Upper lobe of right lung (tissue), 1 donor: ENCODE measurements at regions not wholly inside any gene's neighbourhood (a gene's known extent, or its start where the extent isn't known, plus 50 kb on each side); places are given as distances from the start of the nearest gene placed in this dataset.

Experiments
- ATAC-seq: fragments of 200-7000 bp; cut with Tn5 transposase; one replicate; pipeline ENCODE4 v1.9.1; 2020; ENCODE audit warnings: mild to moderate bottlenecking, moderate library complexity
- DNase-seq: peaks from one replicate; pipeline ENCODE4 v3.0.0-alpha.2; 2020
- H3K27ac ChIP-seq: fragments of 200-600 bp; one replicate; pipeline ENCODE4 v1.8.0; 2022
- H3K27me3 ChIP-seq: fragments of 200-600 bp; one replicate; pipeline ENCODE4 v1.8.0; 2022; ENCODE audit warnings: mild to moderate bottlenecking
- H3K36me3 ChIP-seq: fragments of 200-600 bp; one replicate; pipeline ENCODE4 v1.8.0; 2022
- H3K4me1 ChIP-seq: fragments of 200-600 bp; one replicate; pipeline ENCODE4 v1.8.0; 2022
- H3K4me3 ChIP-seq: fragments of 200-600 bp; one replicate; pipeline ENCODE4 v1.8.0; 2022; ENCODE audit warnings: mild to moderate bottlenecking
- H3K9me3 ChIP-seq: fragments of 200-600 bp; one replicate; pipeline ENCODE4 v1.8.0; 2022
- intact Hi-C: fragments of 100-400 bp; cut with DNase I; formaldehyde crosslinking; loops from one replicate; pipeline ENCODE4 v1.11.0; 2022
- TF ChIP-seq, protein P1 (sequence below): fragments of 200-600 bp; IDR thresholded peaks from one replicate; pipeline ENCODE4 v1.8.0; 2022; ENCODE audit warnings: antibody characterized with exemption
- donor health status: DM: no; HTN: yes; CAD: no; lungs with severe emphysema.

- Histone ChIP-seq H3K27me3 (peaks cover 10% of the 10 kb centered on the region), H3K9me3 (no peaks in the 10 kb centered on the region), H3K4me3 (no peak overlapping the region), H3K36me3 (no peaks in the 10 kb centered on the region), H3K4me1 (no peaks in the 10 kb centered on the region), H3K27ac (no peak overlapping the region)
- DNase-seq (peak; percentile 48), ATAC-seq (no peak)
- TF ChIP-seq, protein P1, sequence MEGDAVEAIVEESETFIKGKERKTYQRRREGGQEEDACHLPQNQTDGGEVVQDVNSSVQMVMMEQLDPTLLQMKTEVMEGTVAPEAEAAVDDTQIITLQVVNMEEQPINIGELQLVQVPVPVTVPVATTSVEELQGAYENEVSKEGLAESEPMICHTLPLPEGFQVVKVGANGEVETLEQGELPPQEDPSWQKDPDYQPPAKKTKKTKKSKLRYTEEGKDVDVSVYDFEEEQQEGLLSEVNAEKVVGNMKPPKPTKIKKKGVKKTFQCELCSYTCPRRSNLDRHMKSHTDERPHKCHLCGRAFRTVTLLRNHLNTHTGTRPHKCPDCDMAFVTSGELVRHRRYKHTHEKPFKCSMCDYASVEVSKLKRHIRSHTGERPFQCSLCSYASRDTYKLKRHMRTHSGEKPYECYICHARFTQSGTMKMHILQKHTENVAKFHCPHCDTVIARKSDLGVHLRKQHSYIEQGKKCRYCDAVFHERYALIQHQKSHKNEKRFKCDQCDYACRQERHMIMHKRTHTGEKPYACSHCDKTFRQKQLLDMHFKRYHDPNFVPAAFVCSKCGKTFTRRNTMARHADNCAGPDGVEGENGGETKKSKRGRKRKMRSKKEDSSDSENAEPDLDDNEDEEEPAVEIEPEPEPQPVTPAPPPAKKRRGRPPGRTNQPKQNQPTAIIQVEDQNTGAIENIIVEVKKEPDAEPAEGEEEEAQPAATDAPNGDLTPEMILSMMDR = no peak
- intact Hi-C loops = no loop called here
These were observed 860.8 kb downstream of the TBC1D22A start for GRCh38 chr22:47623066-47623762.

DNA sequence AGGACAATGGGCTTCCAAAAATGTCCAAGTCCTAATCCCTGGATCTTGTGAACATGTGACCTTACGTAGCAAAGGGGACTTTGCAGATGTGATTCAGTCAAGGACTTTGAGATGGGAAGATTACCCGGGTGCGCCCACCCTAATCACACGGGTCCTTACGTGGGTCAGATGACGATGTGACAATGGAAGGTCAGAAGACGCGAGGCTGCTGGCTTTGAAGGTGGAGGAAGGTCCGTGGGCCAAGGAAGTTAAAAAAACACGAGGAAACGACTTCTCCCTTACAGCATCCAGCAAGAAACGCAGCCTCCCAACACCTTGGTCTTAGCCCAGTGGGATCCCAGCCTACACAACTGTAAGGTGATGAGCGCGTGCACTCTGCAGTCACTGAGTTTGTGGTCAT is 860.1 kb downstream of the TBC1D22A start:
- no peak overlapping the region for H3K4me3 ChIP-seq
- intact Hi-C loops = no loop called here
- no peaks in the 10 kb centered on the region for H3K36me3 ChIP-seq
- H3K27ac ChIP-seq = no peak overlapping the region
- DNase-seq (peak; percentile 29), ATAC-seq (no peak)
- TF ChIP-seq, protein P1 = no peak
- H3K9me3 ChIP-seq = no peaks in the 10 kb centered on the region
- H3K4me1 ChIP-seq = no peaks in the 10 kb centered on the region
- peaks cover 10% of the 10 kb centered on the region for H3K27me3 ChIP-seq

- intact Hi-C loops = no loop called here
- peak; percentile 22 for DNase-seq
- H3K27me3 ChIP-seq = peaks cover 10% of the 10 kb centered on the region
- no peak overlapping the region for H3K27ac ChIP-seq
- TF ChIP-seq, protein P1 = no peak
- H3K4me1 ChIP-seq = no peaks in the 10 kb centered on the region
- no peaks in the 10 kb centered on the region for H3K36me3 ChIP-seq
- H3K4me3 ChIP-seq = no peak overlapping the region
- ATAC-seq = no peak
- H3K9me3 ChIP-seq = no peaks in the 10 kb centered on the region
These were observed 858.8 kb downstream of the TBC1D22A start for GRCh38 chr22:47621253-47621652.

DNA sequence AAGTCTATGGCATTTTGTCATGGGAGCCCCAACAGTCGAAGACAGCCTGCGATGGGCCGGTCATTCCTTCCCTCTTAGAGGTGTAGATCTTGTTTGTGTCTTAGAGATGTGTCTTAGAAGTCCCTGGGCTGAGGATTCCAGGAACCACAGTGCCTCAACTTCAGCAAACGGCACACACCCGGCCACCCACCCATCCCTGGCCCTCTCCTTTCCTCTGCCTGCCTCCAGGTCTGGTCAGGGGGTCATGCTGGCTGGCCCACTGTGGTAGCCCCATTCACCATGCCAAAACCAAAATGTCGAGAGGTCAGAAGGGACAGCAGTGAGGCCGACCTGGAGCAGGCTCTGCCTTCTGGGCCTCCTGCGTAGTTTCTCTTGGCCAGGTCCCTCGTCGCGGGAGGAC is 857.9 kb downstream of the TBC1D22A start:
- TF ChIP-seq, protein P1 = no peak
- H3K4me1 ChIP-seq = no peaks in the 10 kb centered on the region
- intact Hi-C loops = no loop called here
- ATAC-seq = no peak
- H3K36me3 ChIP-seq = no peaks in the 10 kb centered on the region
- no peak overlapping the region for H3K4me3 ChIP-seq
- H3K9me3 ChIP-seq = no peaks in the 10 kb centered on the region
- no peak overlapping the region for H3K27ac ChIP-seq
- peak; percentile 53 for DNase-seq
- peaks cover 10% of the 10 kb centered on the region for H3K27me3 ChIP-seq

- H3K9me3 ChIP-seq = no peaks in the 10 kb centered on the region
- H3K36me3 ChIP-seq = no peaks in the 10 kb centered on the region
- DNase-seq = peak; percentile 51
- no peaks in the 10 kb centered on the region for H3K4me1 ChIP-seq
- H3K27ac ChIP-seq = no peak overlapping the region
- ATAC-seq = no peak
- TF ChIP-seq, protein P1 = no peak
- H3K4me3 ChIP-seq = no peak overlapping the region
- H3K27me3 ChIP-seq = peaks cover 10% of the 10 kb centered on the region
- intact Hi-C loops = no loop called here
These were observed 857.2 kb downstream of the TBC1D22A start for GRCh38 chr22:47619631-47620030.
